Smooth muscle cell (in vitro differentiated cells): ENCODE measurements at regions not wholly inside any gene's neighbourhood (a gene's known extent, or its start where the extent isn't known, plus 50 kb on each side); places are given as distances from the start of the nearest gene placed in this dataset.

Source experiments
- DNase-seq: peaks from one replicate; lab custom pipeline; 2025; ENCODE audit not compliant: unreplicated experiment; lab: John Stamatoyannopoulos, UW
- H2AFZ ChIP-seq: fragments of 200-600 bp; sonication (generic); 2 replicates; pipeline ENCODE4 v1.6.0; 2016; ENCODE audit warnings: antibody characterized with exemption, low read depth, mild to moderate bottlenecking
- H3F3A ChIP-seq: fragments of 200-600 bp; sonication (generic); 2 replicates; pipeline ENCODE4 v1.6.0; 2017; ENCODE audit warnings: antibody characterized with exemption, low read depth
- H3K27ac ChIP-seq: fragments of 200-600 bp; sonication (generic); 2 replicates; pipeline ENCODE4 v1.5.1; 2016; ENCODE audit warnings: low read depth, mild to moderate bottlenecking
- H3K27me3 ChIP-seq: fragments of 200-600 bp; sonication (generic); 2 replicates; pipeline ENCODE4 v1.6.1; 2016; ENCODE audit warnings: low read depth, mild to moderate bottlenecking
- H3K36me3 ChIP-seq: fragments of 200-600 bp; sonication (generic); 2 replicates; pipeline ENCODE4 v1.5.1; 2016; ENCODE audit warnings: low read depth
- H3K4me1 ChIP-seq: fragments of 200-600 bp; sonication (generic); 2 replicates; pipeline ENCODE4 v1.5.1; 2016; ENCODE audit warnings: low read depth
- H3K4me2 ChIP-seq: fragments of 200-600 bp; sonication (generic); 2 replicates; pipeline ENCODE4 v1.6.0; 2016; ENCODE audit warnings: mild to moderate bottlenecking
- H3K4me3 ChIP-seq: fragments of 200-600 bp; sonication (generic); 2 replicates; pipeline ENCODE4 v1.5.1; 2016; ENCODE audit warnings: mild to moderate bottlenecking
- H3K79me2 ChIP-seq: fragments of 200-600 bp; sonication (generic); 2 replicates; pipeline ENCODE4 v1.6.0; 2016; ENCODE audit warnings: low read depth, mild to moderate bottlenecking
- H3K9ac ChIP-seq: fragments of 200-600 bp; sonication (generic); 2 replicates; pipeline ENCODE4 v1.6.0; 2016; ENCODE audit warnings: low read depth
- H3K9me3 ChIP-seq: fragments of 200-600 bp; sonication (generic); replicated peaks from 2 replicates; pipeline ENCODE4 v1.5.1; 2016; ENCODE audit warnings: low read depth
- H4K20me1 ChIP-seq: fragments of 200-600 bp; sonication (generic); 2 replicates; pipeline ENCODE4 v1.6.0; 2016; ENCODE audit warnings: low read depth
- WGBS: methylation state at CpG from one replicate; pipeline ENCODE4 v1.1.7; 2016; ENCODE audit warnings: low lambda C conversion rate; 5-methylcytosine and 5-hydroxymethylcytosine counted together
- TF ChIP-seq, protein P1 (sequence below): fragments of 200-600 bp; sonication (generic); IDR thresholded peaks from 2 replicates; pipeline ENCODE4 v1.5.1; 2017; ENCODE audit warnings: borderline replicate concordance, mild to moderate bottlenecking, antibody characterized with exemption; ENCODE audit not compliant: insufficient read depth, poor library complexity, severe bottlenecking

DNA sequence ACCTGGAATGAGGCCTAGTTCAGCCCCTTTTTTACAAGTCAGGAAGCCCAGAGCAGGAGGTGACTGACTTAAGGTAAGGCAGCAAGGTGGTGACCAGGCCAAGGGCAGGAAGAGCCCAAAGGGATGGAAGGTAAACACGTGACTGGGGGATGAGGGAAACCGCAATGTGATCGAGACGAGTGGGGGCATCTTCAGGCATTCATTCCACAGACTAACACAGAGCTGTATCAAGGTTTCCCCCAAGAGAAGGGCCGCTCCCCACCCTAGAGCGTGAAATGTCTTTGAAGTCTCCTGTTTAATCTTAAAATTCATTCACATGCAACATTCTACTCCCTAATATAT, 76.3 kb upstream of the PIM1 start:
- no peaks in the 10 kb centered on the region for H3K27me3 ChIP-seq
- whole genome bisulfite sequencing = 91% methylated on average over 6 of the region's 6 CpGs
- H3K27ac ChIP-seq = peak overlapping the region; percentile 69
- no peaks in the 10 kb centered on the region for H3K4me1 ChIP-seq
- no peaks in the 10 kb centered on the region for H3F3A ChIP-seq
- TF ChIP-seq, protein P1, sequence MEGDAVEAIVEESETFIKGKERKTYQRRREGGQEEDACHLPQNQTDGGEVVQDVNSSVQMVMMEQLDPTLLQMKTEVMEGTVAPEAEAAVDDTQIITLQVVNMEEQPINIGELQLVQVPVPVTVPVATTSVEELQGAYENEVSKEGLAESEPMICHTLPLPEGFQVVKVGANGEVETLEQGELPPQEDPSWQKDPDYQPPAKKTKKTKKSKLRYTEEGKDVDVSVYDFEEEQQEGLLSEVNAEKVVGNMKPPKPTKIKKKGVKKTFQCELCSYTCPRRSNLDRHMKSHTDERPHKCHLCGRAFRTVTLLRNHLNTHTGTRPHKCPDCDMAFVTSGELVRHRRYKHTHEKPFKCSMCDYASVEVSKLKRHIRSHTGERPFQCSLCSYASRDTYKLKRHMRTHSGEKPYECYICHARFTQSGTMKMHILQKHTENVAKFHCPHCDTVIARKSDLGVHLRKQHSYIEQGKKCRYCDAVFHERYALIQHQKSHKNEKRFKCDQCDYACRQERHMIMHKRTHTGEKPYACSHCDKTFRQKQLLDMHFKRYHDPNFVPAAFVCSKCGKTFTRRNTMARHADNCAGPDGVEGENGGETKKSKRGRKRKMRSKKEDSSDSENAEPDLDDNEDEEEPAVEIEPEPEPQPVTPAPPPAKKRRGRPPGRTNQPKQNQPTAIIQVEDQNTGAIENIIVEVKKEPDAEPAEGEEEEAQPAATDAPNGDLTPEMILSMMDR = no peak
- no peak overlapping the region for H3K4me3 ChIP-seq
- no peak overlapping the region for H3K9ac ChIP-seq
- DNase-seq = no peak
- H3K4me2 ChIP-seq = no peak overlapping the region
- no peaks in the 10 kb centered on the region for H3K9me3 ChIP-seq
- no peaks in the 10 kb centered on the region for H3K79me2 ChIP-seq
- H2AFZ ChIP-seq = no peak overlapping the region
- no peaks in the 10 kb centered on the region for H4K20me1 ChIP-seq
- no peaks in the 10 kb centered on the region for H3K36me3 ChIP-seq

- no peaks in the 10 kb centered on the region for H3K79me2 ChIP-seq
- no peak overlapping the region for H2AFZ ChIP-seq
- no peak overlapping the region for H3K4me2 ChIP-seq
- H3K27ac ChIP-seq = no peak overlapping the region
- no peak for DNase-seq
- H4K20me1 ChIP-seq = no peaks in the 10 kb centered on the region
- no peaks in the 10 kb centered on the region for H3K27me3 ChIP-seq
- H3F3A ChIP-seq = no peaks in the 10 kb centered on the region
- H3K4me3 ChIP-seq = no peak overlapping the region
- WGBS = 70% methylated on average over 1 of the region's 1 CpG
- no peak overlapping the region for H3K9ac ChIP-seq
- no peaks in the 10 kb centered on the region for H3K36me3 ChIP-seq
- no peaks in the 10 kb centered on the region for H3K9me3 ChIP-seq
- H3K4me1 ChIP-seq = no peaks in the 10 kb centered on the region
- TF ChIP-seq, protein P1 = no peak
Observed at GRCh38 chr6:37095997-37096396, 74.0 kb upstream of the PIM1 start.

- Histone ChIP-seq H2AFZ (no peak overlapping the region), H3F3A (peaks cover 7% of the 10 kb centered on the region), H4K20me1 (no peaks in the 10 kb centered on the region), H3K27ac (no peak overlapping the region), H3K4me1 (peaks cover 5% of the 10 kb centered on the region), H3K27me3 (no peaks in the 10 kb centered on the region), H3K36me3 (no peaks in the 10 kb centered on the region), H3K9me3 (no peaks in the 10 kb centered on the region), H3K9ac (no peak overlapping the region), H3K4me2 (no peak overlapping the region), H3K79me2 (no peaks in the 10 kb centered on the region), H3K4me3 (no peak overlapping the region)
- no peak for DNase-seq
- 90% methylated on average over 4 of the region's 4 CpGs for WGBS
- TF ChIP-seq, protein P1 = no peak
Observed at GRCh38 chr6:37097335-37097734, 72.6 kb upstream of the PIM1 start.

GRCh38 chr6:37099442-37099841, 70.5 kb upstream of the PIM1 start:
- H3K27ac ChIP-seq = no peak overlapping the region
- H3K9me3 ChIP-seq = no peaks in the 10 kb centered on the region
- no peak overlapping the region for H3K4me3 ChIP-seq
- no peak overlapping the region for H3K4me2 ChIP-seq
- WGBS = 86% methylated on average over 2 of the region's 2 CpGs
- no peaks in the 10 kb centered on the region for H3K36me3 ChIP-seq
- DNase-seq = no peak
- H3K79me2 ChIP-seq = no peaks in the 10 kb centered on the region
- peaks cover 17% of the 10 kb centered on the region for H3F3A ChIP-seq
- no peak overlapping the region for H3K9ac ChIP-seq
- TF ChIP-seq, protein P1 = no peak
- H2AFZ ChIP-seq = no peak overlapping the region
- no peaks in the 10 kb centered on the region for H4K20me1 ChIP-seq
- H3K27me3 ChIP-seq = no peaks in the 10 kb centered on the region
- H3K4me1 ChIP-seq = peaks cover 17% of the 10 kb centered on the region
